ENCODE measurements at regions not wholly inside any gene's neighbourhood (a gene's known extent, or its start where the extent isn't known, plus 50 kb on each side); places are given as distances from the start of the nearest gene placed in this dataset.

DNA sequence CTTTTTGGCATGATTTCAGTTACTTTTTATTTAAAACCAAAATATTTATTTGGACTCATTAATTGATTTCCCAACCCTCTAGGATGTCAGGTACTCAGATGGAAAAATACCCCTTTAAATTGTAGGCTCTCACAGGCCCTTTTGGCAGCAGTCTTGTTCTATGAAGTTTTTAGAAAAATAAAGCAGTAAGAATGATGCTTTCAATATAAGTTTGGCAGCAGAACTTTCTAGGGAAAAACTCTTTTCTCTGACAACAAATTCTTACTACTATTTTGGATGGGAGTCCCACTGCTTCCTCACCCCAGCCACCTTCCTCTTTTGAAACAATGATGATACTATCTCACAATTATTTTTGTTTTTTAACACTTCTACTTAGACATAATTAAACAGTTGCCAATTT lies 581.6 kb upstream of the SGCG start:
- TF ChIP-seq NFIC (IDR thresholded peaks at IDR 0.05) (no peak), ZSCAN29 (IDR thresholded peaks at IDR 0.05) (no peak), SREBF2 (CRISPR knock-in tag; IDR thresholded peaks at IDR 0.05) (no peak), SIX5 (IDR thresholded peaks at IDR 0.05; ENCODE audit: borderline replicate concordance in 1 of 2, insufficient read depth in 1 of 2, low read depth in 1 of 2, low read length in 2 of 2) (no peak), POLR2AphosphoS5 (IDR thresholded peaks at IDR 0.05; ENCODE audit: control insufficient read depth, insufficient read depth, low read depth, low read length) (no peak), ZNF696 (CRISPR knock-in tag; conservative IDR thresholded peaks at IDR 0.05) (no peak), EP300 (IDR thresholded peaks at IDR 0.05; ENCODE audit: low read length) (no peak), SMAD3 (CRISPR knock-in tag; conservative IDR thresholded peaks at IDR 0.05) (no peak), MEF2A (IDR thresholded peaks at IDR 0.05; ENCODE audit: control insufficient read depth, low read depth, low read length) (no peak)
- TF ChIP-seq, protein P1, sequence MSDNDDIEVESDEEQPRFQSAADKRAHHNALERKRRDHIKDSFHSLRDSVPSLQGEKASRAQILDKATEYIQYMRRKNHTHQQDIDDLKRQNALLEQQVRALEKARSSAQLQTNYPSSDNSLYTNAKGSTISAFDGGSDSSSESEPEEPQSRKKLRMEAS (CRISPR knock-in tag; IDR thresholded peaks at IDR 0.05), result no peak
- TF ChIP-seq, protein P2, sequence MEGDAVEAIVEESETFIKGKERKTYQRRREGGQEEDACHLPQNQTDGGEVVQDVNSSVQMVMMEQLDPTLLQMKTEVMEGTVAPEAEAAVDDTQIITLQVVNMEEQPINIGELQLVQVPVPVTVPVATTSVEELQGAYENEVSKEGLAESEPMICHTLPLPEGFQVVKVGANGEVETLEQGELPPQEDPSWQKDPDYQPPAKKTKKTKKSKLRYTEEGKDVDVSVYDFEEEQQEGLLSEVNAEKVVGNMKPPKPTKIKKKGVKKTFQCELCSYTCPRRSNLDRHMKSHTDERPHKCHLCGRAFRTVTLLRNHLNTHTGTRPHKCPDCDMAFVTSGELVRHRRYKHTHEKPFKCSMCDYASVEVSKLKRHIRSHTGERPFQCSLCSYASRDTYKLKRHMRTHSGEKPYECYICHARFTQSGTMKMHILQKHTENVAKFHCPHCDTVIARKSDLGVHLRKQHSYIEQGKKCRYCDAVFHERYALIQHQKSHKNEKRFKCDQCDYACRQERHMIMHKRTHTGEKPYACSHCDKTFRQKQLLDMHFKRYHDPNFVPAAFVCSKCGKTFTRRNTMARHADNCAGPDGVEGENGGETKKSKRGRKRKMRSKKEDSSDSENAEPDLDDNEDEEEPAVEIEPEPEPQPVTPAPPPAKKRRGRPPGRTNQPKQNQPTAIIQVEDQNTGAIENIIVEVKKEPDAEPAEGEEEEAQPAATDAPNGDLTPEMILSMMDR (IDR thresholded peaks at IDR 0.05 in 2 of 3, conservative IDR thresholded peaks at IDR 0.05 in 1 of 3; ENCODE audit: insufficient read depth in 2 of 3, low read depth in 1 of 3, low read length in 3 of 3), result no peak
- TF ChIP-seq, protein P3, sequence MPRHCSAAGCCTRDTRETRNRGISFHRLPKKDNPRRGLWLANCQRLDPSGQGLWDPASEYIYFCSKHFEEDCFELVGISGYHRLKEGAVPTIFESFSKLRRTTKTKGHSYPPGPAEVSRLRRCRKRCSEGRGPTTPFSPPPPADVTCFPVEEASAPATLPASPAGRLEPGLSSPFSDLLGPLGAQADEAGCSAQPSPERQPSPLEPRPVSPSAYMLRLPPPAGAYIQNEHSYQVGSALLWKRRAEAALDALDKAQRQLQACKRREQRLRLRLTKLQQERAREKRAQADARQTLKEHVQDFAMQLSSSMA (CRISPR knock-in tag; IDR thresholded peaks at IDR 0.05), result no peak
- TF ChIP-seq, protein P4, sequence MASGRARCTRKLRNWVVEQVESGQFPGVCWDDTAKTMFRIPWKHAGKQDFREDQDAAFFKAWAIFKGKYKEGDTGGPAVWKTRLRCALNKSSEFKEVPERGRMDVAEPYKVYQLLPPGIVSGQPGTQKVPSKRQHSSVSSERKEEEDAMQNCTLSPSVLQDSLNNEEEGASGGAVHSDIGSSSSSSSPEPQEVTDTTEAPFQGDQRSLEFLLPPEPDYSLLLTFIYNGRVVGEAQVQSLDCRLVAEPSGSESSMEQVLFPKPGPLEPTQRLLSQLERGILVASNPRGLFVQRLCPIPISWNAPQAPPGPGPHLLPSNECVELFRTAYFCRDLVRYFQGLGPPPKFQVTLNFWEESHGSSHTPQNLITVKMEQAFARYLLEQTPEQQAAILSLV (tag; IDR thresholded peaks at IDR 0.05), result no peak
- TF ChIP-seq, protein P5, sequence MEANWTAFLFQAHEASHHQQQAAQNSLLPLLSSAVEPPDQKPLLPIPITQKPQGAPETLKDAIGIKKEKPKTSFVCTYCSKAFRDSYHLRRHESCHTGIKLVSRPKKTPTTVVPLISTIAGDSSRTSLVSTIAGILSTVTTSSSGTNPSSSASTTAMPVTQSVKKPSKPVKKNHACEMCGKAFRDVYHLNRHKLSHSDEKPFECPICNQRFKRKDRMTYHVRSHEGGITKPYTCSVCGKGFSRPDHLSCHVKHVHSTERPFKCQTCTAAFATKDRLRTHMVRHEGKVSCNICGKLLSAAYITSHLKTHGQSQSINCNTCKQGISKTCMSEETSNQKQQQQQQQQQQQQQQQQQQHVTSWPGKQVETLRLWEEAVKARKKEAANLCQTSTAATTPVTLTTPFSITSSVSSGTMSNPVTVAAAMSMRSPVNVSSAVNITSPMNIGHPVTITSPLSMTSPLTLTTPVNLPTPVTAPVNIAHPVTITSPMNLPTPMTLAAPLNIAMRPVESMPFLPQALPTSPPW (CRISPR knock-in tag; IDR thresholded peaks at IDR 0.05), result no peak
